CD4-positive, alpha-beta T cell (primary cell): ENCODE measurements at regions not wholly inside any gene's neighbourhood (a gene's known extent, or its start where the extent isn't known, plus 50 kb on each side); places are given as distances from the start of the nearest gene placed in this dataset.
"Not testable (repeated sequence)": the region's sequence is repeated elsewhere in the genome, so short reads cannot be mapped to it uniquely, and the experiment has no call there.

Source experiments
- ATAC-seq: fragments of 200-7000 bp; cut with Tn5 transposase; one replicate; pipeline ENCODE4 v1.10.0; 2022; ENCODE audit warnings: mild to moderate bottlenecking; ENCODE audit not compliant: poor library complexity
- CTCF ChIA-PET: fragments of 350-600 bp; sonication (Branson Sonifier 250); formaldehyde crosslinking; loops from one replicate; lab custom pipeline; 2021; ENCODE audit warnings: antibody characterized with exemption, inconsistent platforms; lab: Charles Lee
- POLR2A ChIA-PET: fragments of 350-600 bp; sonication (Branson Sonifier 250); formaldehyde crosslinking; loops from one replicate; lab custom pipeline; 2021; ENCODE audit warnings: antibody characterized with exemption, inconsistent platforms; lab: Charles Lee
- DNase-seq, 14 experiments: peaks; one replicate each; pipeline ENCODE4 v3.0.0-alpha.2; 2013 to 2020; ENCODE audit warnings: mixed read lengths in 2 of 14
- H3K27ac ChIP-seq, 2 donors: one replicate each; pipeline versions ENCODE4 v1.5.1 to v1.7.0; 2013; ENCODE audit warnings: low read length in 2 of 2, low read depth in 1 of 2, mild to moderate bottlenecking in 1 of 2
- H3K27me3 ChIP-seq, 2 experiments: 1 replicate in 1 of 2; 2 replicates in 1 of 2; pipeline versions ENCODE4 v1.6.1 to v1.7.0; 2013; ENCODE audit warnings: low read length in 2 of 2, control low read depth in 1 of 2, mild to moderate bottlenecking in 1 of 2, moderate library complexity in 1 of 2; ENCODE audit not compliant: insufficient read depth in 2 of 2, control insufficient read depth in 1 of 2
- H3K36me3 ChIP-seq: one replicate; pipeline ENCODE4 v1.6.1; 2013; ENCODE audit warnings: low read length, control low read depth; ENCODE audit not compliant: insufficient read depth
- H3K4me1 ChIP-seq: one replicate; pipeline ENCODE4 v1.6.1; 2013; ENCODE audit warnings: low read length, control low read depth; ENCODE audit not compliant: insufficient read depth
- H3K4me3 ChIP-seq: one replicate; pipeline ENCODE4 v1.5.1; 2013; ENCODE audit warnings: mild to moderate bottlenecking, low read length, moderate library complexity
- H3K9me3 ChIP-seq, 2 experiments: 1 replicate in 1 of 2; 2 replicates in 1 of 2; pipeline versions ENCODE4 v1.6.1 to v1.7.0; 2013; ENCODE audit warnings: low read length in 2 of 2, mild to moderate bottlenecking in 2 of 2, control low read depth in 1 of 2, moderate library complexity in 1 of 2; ENCODE audit not compliant: control insufficient read depth in 1 of 2, insufficient read depth in 1 of 2
- H3K27ac Mint-ChIP-seq: one replicate; pipeline ENCODE4 v1.8.0; 2020; ENCODE audit warnings: mixed read lengths
- H3K27me3 Mint-ChIP-seq: one replicate; pipeline ENCODE4 v1.8.0; 2021; ENCODE audit warnings: mixed read lengths
- H3K36me3 Mint-ChIP-seq: one replicate; pipeline ENCODE4 v1.8.0; 2021; ENCODE audit warnings: low read depth, mixed read lengths
- H3K4me1 Mint-ChIP-seq: one replicate; pipeline ENCODE4 v1.8.0; 2021; ENCODE audit warnings: low read depth, mixed read lengths
- H3K4me3 Mint-ChIP-seq: one replicate; pipeline ENCODE4 v1.8.0; 2020; ENCODE audit warnings: mild to moderate bottlenecking, mixed read lengths
- H3K9me3 Mint-ChIP-seq: one replicate; pipeline ENCODE4 v1.8.0; 2020; ENCODE audit warnings: mixed read lengths
- intact Hi-C, 2 experiments: fragments of 100-400 bp; cut with DNase I in 1 of 2; cut with micrococcal nuclease in 1 of 2; formaldehyde crosslinking; loops; one replicate each; pipeline versions ENCODE4 v1.15.1 to v1.9.0; 2023 to 2025; cut with DNase I, micrococcal nuclease
- TF ChIP-seq, protein P1 (sequence below): fragments of 200-600 bp; IDR thresholded peaks from one replicate; pipeline ENCODE4 v1.8.0; 2022; ENCODE audit warnings: antibody characterized with exemption, mild to moderate bottlenecking

DNA sequence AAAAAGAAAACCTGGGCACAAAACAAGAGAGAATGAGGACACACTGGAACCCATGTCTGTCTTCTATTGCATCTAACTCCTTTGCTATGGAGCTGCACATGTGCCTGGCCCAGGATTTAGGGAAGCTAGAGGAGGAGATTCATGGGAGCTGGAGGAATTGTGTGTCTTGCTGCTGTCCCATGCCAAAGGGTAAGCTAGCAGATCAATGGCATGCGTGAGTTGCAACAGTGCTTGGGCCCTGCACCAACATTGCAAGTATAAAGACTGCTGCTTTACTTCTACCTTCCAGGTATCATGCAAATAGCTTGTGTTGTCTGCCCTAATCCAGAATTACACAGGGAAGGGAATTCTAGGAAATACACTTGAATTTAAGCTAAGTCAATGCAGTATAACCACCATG is 196.4 kb upstream of the IGF1 start:
- Histone ChIP-seq H3K27ac (no peak overlapping the region), H3K27me3 (no peaks in the 10 kb centered on the region), H3K4me3 (no peak overlapping the region), H3K9me3 (no peaks in the 10 kb centered on the region), H3K36me3 (no peaks in the 10 kb centered on the region), H3K4me1 (no peaks in the 10 kb centered on the region)
- Mint-ChIP-seq H3K4me1 (no peaks in the 10 kb centered on the region), H3K4me3 (no peak overlapping the region), H3K36me3 (no peaks in the 10 kb centered on the region), H3K9me3 (peaks cover 13% of the 10 kb centered on the region), H3K27me3 (no peaks in the 10 kb centered on the region), H3K27ac (no peak overlapping the region)
- intact Hi-C loops = no loop called here
- ATAC-seq (no peak), DNase-seq (no peak)
- CTCF ChIA-PET = no interaction called here
- TF ChIP-seq, protein P1, sequence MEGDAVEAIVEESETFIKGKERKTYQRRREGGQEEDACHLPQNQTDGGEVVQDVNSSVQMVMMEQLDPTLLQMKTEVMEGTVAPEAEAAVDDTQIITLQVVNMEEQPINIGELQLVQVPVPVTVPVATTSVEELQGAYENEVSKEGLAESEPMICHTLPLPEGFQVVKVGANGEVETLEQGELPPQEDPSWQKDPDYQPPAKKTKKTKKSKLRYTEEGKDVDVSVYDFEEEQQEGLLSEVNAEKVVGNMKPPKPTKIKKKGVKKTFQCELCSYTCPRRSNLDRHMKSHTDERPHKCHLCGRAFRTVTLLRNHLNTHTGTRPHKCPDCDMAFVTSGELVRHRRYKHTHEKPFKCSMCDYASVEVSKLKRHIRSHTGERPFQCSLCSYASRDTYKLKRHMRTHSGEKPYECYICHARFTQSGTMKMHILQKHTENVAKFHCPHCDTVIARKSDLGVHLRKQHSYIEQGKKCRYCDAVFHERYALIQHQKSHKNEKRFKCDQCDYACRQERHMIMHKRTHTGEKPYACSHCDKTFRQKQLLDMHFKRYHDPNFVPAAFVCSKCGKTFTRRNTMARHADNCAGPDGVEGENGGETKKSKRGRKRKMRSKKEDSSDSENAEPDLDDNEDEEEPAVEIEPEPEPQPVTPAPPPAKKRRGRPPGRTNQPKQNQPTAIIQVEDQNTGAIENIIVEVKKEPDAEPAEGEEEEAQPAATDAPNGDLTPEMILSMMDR = no peak
- POLR2A ChIA-PET = no interaction called here

DNA sequence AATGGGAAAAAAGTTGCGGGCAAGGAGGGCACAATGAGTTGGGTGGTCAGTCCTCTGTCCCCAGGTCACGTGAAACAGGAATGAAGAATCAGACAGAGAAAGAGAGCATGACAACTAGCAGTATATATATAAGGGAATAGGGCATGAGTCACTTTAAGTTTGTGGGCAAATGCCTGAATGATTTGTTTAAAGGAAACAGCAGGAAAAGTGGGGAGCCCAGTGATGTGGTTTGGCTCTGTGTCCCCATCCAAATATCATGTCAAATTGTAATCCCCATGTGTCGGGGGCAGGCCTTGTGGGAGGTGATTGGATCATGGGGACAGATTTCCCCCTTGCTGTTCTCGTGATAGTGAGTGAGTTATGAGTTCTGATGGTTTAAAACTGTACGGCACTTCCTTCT is 195.3 kb upstream of the IGF1 start:
- POLR2A ChIA-PET = no interaction called here

DNA sequence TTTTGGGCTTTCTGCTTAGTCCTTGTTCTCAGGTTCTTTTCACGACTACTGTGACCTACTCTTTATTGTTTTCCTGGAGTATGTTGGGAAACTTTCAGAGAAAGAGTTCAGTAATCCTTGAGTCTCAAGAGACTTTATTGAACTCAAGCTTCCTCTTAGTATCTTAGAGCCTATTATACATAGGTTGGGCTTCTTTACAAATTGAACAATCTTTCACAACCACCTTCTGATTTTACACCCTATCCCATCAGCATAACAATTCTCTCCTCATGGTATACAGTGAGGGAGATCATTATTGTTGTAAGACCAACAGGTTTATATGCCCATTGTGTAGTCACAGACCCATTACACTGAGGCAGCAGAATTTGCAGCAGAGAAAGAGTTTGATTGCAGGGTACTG is 193.2 kb upstream of the IGF1 start:
- intact Hi-C loops = no loop called here
- ATAC-seq = no peak
- peaks cover 0 to 4% of the 10 kb centered on the region in 2 experiments for H3K27me3 ChIP-seq
- peaks cover 20% of the 10 kb centered on the region for H3K9me3 Mint-ChIP-seq
- no peaks in the 10 kb centered on the region for H3K4me1 Mint-ChIP-seq
- ChIA-PET POLR2A (no interaction called here), CTCF (no interaction called here)
- no peaks in the 10 kb centered on the region for H3K36me3 Mint-ChIP-seq
- H3K4me3 ChIP-seq = no peak overlapping the region
- no peak overlapping the region for H3K4me3 Mint-ChIP-seq
- H3K9me3 ChIP-seq = no peaks in the 10 kb centered on the region
- no peaks in the 10 kb centered on the region for H3K4me1 ChIP-seq
- TF ChIP-seq, protein P1 = no peak
- DNase-seq = no peak
- H3K27ac Mint-ChIP-seq = no peak overlapping the region
- H3K27ac ChIP-seq = no peak overlapping the region
- no peaks in the 10 kb centered on the region for H3K36me3 ChIP-seq
- no peaks in the 10 kb centered on the region for H3K27me3 Mint-ChIP-seq

More for the DNA sequence above, 195.3 kb upstream of the IGF1 start:
- H3K36me3 ChIP-seq = no peaks in the 10 kb centered on the region
- Mint-ChIP-seq H3K27me3 (no peaks in the 10 kb centered on the region), H3K4me1 (no peaks in the 10 kb centered on the region), H3K4me3 (no peak overlapping the region), H3K27ac (no peak overlapping the region), H3K9me3 (peaks cover 18% of the 10 kb centered on the region), H3K36me3 (no peaks in the 10 kb centered on the region)
- intact Hi-C loops = no loop called here
- DNase-seq = no peak
- no peaks in the 10 kb centered on the region for H3K27me3 ChIP-seq
- no peak overlapping the region for H3K27ac ChIP-seq
- no peaks in the 10 kb centered on the region for H3K9me3 ChIP-seq
- CTCF ChIA-PET = no interaction called here
- TF ChIP-seq, protein P1 = no peak
- no peaks in the 10 kb centered on the region for H3K4me1 ChIP-seq
- ATAC-seq = no peak
- H3K4me3 ChIP-seq = no peak overlapping the region

DNA sequence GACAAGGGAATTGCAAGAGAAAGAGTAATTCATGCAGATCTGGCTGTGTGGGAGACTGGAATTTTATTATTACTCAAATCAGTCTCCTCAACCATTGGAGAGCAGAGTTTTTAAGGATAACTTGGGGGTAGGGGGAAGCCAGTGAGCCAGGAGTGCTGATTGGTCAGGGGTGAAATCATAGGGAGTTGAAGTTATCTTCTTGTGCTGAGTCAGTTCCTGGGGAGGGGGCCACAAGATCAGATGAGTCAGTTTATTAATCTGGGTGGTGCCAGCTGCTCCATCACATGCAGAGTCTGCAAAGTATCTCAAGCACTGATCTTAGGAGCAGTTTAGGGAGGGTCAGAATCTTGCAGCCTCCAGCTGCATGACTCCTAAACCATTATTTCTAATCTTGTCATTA is 191.8 kb upstream of the IGF1 start:
- H3K9me3 Mint-ChIP-seq = peaks cover 17% of the 10 kb centered on the region
- ATAC-seq, H3K4me3 Mint-ChIP-seq, intact Hi-C loops, H3K36me3 Mint-ChIP-seq, CTCF ChIA-PET, H3K27ac Mint-ChIP-seq, H3K36me3 ChIP-seq, H3K27me3 ChIP-seq, POLR2A ChIA-PET, H3K27ac ChIP-seq, H3K4me1 ChIP-seq, H3K9me3 ChIP-seq, DNase-seq, H3K4me3 ChIP-seq, H3K27me3 Mint-ChIP-seq, H3K4me1 Mint-ChIP-seq: not testable (repeated sequence)
